BE2C (cell line): ENCODE measurements at regions not wholly inside any gene's neighbourhood (a gene's known extent, or its start where the extent isn't known, plus 50 kb on each side); places are given as distances from the start of the nearest gene placed in this dataset.
A peak's percentile ranks its signal among the peaks of the same experiment; 100 is the strongest.
"Not testable (repeated sequence)": the region's sequence is repeated elsewhere in the genome, so short reads cannot be mapped to it uniquely, and the experiment has no call there.

Source experiments
- DNase-seq: peaks from one replicate; pipeline ENCODE4 v3.0.0-alpha.2; 2020
- H3K27me3 ChIP-seq: fragments of 250-450 bp; sonication (Bioruptor Pico); 2 replicates; pipeline ENCODE4 v1.5.1; 2020; ENCODE audit warnings: mild to moderate bottlenecking
- H3K36me3 ChIP-seq: fragments of 250-450 bp; sonication (Bioruptor Pico); 2 replicates; pipeline ENCODE4 v1.5.1; 2020; ENCODE audit warnings: mild to moderate bottlenecking
- H3K4me1 ChIP-seq: fragments of 250-450 bp; sonication (Bioruptor Pico); 2 replicates; pipeline ENCODE4 v1.5.1; 2020
- H3K4me3 ChIP-seq: 2 replicates; pipeline ENCODE4 v1.5.1; 2011; ENCODE audit warnings: low read depth, low read length
- H3K9me3 ChIP-seq: fragments of 250-450 bp; sonication (Bioruptor Pico); 2 replicates; pipeline ENCODE4 v1.5.1; 2020
- TF ChIP-seq, protein P1 (sequence below): IDR thresholded peaks from 2 replicates; pipeline ENCODE4 v1.5.1; 2012; ENCODE audit warnings: mild to moderate bottlenecking, low read depth, low read length

DNA sequence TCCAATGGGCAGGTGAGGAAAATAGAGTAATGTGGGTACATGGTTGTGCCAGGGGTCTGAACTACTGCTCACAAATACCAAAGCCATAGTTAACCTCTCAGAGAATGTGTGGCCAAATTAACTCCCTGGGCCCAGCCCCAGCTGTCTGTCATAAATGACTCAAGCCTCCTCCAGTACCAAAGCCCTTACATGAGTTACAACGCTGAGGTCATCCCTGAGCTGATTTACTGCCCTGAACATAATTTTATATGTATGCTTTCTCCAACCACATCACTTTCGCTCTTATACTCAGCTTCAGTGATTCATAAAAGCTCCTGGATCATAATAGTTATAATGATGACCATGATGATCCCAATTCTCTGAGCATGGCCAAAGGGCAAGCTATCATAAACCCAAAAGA is 283.9 kb downstream of the NKX6-1 start:
- H3K9me3 ChIP-seq = no peaks in the 10 kb centered on the region; the same call in 1 of the 2 replicates
- no peak for DNase-seq
- TF ChIP-seq, protein P1, sequence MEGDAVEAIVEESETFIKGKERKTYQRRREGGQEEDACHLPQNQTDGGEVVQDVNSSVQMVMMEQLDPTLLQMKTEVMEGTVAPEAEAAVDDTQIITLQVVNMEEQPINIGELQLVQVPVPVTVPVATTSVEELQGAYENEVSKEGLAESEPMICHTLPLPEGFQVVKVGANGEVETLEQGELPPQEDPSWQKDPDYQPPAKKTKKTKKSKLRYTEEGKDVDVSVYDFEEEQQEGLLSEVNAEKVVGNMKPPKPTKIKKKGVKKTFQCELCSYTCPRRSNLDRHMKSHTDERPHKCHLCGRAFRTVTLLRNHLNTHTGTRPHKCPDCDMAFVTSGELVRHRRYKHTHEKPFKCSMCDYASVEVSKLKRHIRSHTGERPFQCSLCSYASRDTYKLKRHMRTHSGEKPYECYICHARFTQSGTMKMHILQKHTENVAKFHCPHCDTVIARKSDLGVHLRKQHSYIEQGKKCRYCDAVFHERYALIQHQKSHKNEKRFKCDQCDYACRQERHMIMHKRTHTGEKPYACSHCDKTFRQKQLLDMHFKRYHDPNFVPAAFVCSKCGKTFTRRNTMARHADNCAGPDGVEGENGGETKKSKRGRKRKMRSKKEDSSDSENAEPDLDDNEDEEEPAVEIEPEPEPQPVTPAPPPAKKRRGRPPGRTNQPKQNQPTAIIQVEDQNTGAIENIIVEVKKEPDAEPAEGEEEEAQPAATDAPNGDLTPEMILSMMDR = no peak

DNA sequence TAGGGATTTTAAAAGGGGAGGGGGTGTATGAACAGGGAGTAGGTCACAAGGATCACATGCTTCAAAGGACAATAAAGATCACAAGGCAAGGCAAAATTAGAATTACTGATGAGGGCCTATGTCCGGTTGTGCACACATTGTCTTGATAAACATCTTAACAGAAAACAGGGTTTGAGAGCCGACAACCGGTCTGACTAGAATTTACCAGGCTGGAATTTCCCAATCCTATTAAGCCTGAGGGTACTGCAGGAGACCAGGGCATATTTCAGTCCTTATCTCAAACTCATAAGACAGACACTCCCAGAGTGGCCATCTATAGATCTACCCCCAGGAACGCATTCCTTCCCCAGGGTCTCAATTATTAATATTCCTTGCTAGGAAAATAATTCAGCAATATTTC is 292.9 kb downstream of the NKX6-1 start:
- H3K9me3 ChIP-seq, H3K4me1 ChIP-seq, H3K36me3 ChIP-seq, H3K4me3 ChIP-seq, H3K27me3 ChIP-seq: not testable (repeated sequence)
- peak; percentile 24 for DNase-seq

More for the DNA sequence above, 283.9 kb downstream of the NKX6-1 start:
- Histone ChIP-seq H3K4me1 (no peaks in the 10 kb centered on the region), H3K4me3 (no peak overlapping the region), H3K27me3 (no peaks in the 10 kb centered on the region), H3K36me3 (no peaks in the 10 kb centered on the region)

DNA sequence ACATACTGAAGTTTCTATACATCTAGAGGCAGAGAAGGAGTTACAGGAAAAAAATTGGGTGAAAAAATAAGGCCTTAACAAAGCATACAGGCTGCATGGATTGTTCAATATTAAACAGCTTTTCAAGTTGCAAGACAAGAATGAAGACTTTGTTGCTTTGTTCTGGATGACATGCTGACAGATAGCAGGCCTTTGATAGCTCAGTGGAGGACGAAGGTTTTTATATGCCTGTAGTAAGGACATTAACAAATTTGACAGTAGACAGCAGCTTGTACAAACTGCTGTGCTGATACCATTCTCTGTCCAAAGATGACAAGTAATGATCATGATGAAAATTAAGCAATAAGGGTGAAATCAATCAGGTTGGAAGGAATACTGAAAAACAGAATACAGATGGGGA is 309.9 kb downstream of the NKX6-1 start:
- TF ChIP-seq, protein P1 = no peak
- Histone ChIP-seq H3K27me3 (no peaks in the 10 kb centered on the region), H3K36me3 (no peaks in the 10 kb centered on the region), H3K9me3 (no peaks in the 10 kb centered on the region), H3K4me3 (no peak overlapping the region), H3K4me1 (no peaks in the 10 kb centered on the region)
- DNase-seq = no peak

DNA sequence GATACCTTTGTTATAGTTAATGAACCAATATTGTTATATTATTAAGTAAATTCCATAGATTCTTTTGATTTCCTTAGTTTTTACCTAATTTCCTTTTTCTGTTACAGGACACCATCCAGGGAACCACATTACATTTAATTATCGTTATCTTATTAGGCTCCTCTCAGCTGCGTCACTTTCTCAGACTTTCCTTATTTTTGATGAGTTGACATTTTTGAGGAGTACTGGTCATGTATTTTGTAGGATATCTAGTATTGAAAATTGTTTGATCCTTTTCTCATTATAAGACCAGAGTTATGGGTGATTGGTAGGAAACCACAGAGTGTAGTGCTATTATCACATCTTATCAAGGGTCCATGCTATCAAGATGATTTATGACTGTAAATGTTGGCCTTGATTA is 319.7 kb downstream of the NKX6-1 start:
- Histone ChIP-seq H3K4me3 (no peak overlapping the region), H3K27me3 (no peaks in the 10 kb centered on the region), H3K4me1 (no peaks in the 10 kb centered on the region; the same call in 1 of the 2 replicates), H3K36me3 (no peaks in the 10 kb centered on the region), H3K9me3 (no peaks in the 10 kb centered on the region)
- DNase-seq = no peak
- TF ChIP-seq, protein P1 = no peak

DNA sequence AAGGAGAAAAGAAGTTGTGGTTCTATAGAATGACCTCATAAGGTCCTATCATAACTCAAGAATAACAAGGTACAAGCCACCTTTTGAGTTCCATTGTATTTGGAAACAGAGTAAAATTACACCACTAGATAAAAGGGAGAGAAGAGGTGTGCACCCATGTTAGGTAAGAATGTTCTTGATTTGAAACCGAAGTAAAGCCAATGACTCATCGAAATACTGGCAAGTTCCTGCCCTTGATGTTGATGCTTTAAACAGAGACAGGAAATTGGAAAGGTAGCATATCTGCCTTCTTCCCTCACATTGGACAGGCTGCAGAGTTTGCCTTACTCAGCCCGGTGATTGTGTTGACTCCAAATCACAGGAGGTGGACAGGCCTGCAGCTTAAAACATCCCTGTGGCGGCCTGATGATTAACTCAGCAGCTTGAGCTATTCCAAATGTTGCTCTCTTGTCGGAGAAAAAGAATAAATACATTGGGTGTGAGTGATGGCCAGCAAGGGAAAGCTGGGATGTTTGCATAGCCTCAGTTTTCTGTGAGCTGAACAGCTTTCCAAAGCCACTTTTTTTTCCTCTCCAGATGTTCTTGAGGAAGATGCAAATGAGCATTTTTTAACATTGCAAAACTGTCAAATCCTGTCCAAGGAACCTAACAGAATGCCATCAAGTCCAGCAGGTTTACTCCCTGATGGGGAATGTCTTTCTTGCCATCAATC is 321.1 kb downstream of the NKX6-1 start:
- Histone ChIP-seq H3K9me3 (no peaks in the 10 kb centered on the region), H3K4me3 (no peak overlapping the region), H3K36me3 (no peaks in the 10 kb centered on the region), H3K27me3 (no peaks in the 10 kb centered on the region), H3K4me1 (no peaks in the 10 kb centered on the region)
- TF ChIP-seq, protein P1 = no peak
- DNase-seq = no peak

DNA sequence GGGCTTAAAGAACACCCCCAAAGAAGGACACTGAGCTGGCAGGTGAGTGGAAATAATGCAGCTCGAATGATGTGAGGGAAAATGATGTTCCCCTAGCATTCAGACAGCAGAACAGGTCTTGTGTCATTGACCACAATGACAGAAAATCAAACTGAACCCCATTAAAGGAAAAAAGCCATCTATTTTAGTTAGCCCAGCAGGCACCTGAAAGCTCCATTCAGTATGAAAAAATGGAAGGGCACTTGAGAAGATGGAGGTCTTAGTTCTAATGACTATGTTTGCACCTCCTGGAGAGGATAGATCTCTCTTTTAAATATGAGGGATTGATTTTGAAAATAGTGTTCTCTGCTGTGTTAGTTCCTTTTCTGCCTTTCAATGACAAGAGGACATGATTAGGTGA is 323.1 kb downstream of the NKX6-1 start:
- DNase-seq = no peak
- TF ChIP-seq, protein P1 = no peak
- Histone ChIP-seq H3K27me3 (no peaks in the 10 kb centered on the region), H3K36me3 (no peaks in the 10 kb centered on the region), H3K4me3 (no peak overlapping the region), H3K4me1 (no peaks in the 10 kb centered on the region), H3K9me3 (no peaks in the 10 kb centered on the region)
